HG03460 (cell line): ENCODE measurements at regions not wholly inside any gene's neighbourhood (a gene's known extent, or its start where the extent isn't known, plus 50 kb on each side); places are given as distances from the start of the nearest gene placed in this dataset.
"Not testable (repeated sequence)": the region's sequence is repeated elsewhere in the genome, so short reads cannot be mapped to it uniquely, and the experiment has no call there.

Experiments used
- ATAC-seq: cut with Tn5 transposase; IDR thresholded peaks from one replicate; pipeline ENCODE4 v1.9.1; 2021; ENCODE audit not compliant: unreplicated experiment

DNA sequence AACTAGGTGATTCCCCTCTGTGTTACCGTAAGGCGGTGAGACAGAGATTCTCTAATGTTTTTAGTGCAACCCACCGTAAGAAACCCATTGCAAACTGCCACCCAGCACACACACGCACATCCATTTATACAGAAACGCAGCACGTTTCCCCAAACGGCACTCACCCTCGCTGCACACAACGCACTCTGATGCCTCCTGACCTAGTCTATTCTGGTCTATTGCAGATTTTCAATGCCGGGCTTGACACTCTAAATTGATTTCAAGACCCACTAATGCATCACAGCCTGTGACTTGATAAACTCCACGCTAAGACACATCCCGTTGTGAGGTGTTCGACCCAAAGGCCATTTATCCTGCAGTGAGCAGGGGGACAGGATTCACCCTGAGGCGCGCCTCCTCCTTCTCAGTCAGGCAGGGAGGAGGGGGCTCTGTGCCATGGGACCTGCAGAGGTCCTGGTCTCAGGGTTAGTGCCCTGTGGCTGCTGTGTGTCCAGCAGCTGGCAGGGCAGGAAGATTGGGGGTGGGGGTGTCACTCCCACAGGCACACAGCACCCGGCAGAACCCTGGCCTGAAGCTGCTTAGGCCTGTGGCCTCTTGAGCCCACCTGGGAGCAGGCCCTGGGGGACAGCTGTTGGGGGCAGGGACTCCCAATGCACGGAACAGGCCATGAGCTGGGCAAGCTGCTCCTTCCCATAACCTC is 335.6 kb downstream of the PREX1 start:
- ATAC-seq = no peak

DNA sequence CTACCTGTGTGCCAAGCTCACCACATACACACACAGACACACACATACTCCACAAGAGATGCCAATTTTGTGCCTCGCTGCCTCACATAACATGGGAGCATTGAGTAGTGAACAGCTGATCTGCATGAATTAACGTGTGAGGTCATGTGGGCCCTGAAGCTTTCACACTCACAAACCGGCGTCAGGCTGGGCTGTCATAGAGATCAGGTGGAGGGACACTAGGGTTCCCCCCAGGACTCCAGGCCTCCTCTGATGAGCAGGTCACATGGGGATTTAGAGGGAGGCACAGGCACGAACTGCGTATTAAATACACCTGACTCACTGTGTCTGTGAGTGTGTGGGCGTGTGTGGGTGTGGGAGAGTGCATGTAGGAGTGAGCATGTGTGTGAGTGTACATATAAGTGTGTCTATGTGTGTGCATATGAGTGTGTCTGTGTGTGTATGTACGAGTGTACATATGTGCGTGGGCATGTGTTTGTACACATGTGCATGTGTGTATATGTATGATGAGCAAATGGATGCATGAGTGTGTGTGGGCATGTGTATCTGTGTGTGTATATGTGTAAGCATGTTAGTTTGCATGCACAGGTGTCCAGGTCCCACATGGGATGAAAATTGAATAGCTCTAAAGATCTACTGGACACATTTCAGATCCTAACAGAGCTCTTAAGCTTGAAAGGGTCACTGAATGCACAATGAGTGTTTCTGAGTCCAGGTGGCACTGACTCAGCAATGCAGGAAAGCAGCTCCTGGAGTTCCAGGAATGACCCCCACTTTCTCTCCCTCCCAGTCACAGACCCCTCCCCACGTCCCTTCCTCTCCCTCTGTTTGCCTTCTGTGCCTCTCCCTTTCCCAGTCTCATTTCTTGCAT is 336.6 kb downstream of the PREX1 start:
- ATAC-seq = no peak

DNA sequence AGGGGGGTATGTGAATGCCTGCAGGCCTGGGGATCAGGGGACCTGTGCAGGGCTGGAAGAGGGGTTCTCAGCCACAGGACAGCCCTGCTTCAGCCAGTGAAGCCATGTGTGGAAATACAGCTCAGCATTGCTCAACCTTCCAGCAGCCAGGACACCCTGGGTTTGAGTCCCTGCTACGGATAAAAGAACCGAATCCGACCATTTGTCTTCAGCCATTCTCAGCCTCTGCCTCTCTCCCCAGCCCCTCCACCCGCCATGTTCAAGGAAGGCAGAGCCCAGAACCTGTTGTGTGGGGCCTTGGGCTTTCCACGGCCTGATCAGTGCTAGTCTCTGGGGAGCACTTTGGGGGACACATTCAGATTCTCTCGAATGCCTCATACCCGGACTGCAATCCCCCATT is 337.5 kb downstream of the PREX1 start:
- ATAC-seq = not testable (repeated sequence)

DNA sequence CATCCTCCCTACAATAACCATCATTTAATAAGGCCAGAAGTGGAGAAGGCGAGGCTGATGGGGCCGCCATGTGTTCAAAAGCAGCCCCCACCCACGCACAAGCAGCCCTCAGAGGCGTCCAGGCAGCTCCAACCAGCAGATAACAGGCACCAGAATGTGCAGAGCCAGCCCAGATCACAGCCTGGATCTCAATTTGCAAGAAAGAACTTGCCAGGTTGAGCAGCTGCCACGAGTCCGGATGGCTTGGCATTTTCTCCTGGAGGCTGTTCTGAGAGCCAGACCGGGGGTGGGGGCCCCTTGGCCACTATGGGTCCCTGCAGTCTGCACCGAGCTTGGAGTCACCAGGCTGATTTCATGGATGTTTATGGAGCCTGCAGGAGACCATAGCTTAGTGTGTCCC is 338.1 kb downstream of the PREX1 start:
- no peak for ATAC-seq

DNA sequence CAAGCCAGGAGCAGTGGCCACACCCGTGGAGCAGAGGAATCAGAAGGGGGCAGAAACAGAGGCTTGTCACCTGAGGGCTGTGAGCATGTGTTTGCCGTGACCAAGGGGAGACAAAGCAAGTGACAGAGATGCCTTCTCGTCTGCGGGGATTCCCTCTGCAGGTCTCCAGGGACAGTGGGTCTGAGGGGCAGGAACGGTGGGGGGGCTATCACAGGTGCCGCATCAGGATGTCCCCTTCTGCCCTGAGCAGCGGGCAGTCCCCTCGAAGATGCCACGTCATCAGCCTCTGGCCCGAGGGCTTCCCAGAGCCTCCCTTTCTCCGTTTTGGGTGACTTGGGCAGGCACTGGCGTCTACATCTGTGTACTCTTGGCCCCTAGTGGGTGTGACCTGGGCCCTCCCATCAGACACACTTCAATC is 338.7 kb downstream of the PREX1 start:
- peak; percentile 25 for ATAC-seq

DNA sequence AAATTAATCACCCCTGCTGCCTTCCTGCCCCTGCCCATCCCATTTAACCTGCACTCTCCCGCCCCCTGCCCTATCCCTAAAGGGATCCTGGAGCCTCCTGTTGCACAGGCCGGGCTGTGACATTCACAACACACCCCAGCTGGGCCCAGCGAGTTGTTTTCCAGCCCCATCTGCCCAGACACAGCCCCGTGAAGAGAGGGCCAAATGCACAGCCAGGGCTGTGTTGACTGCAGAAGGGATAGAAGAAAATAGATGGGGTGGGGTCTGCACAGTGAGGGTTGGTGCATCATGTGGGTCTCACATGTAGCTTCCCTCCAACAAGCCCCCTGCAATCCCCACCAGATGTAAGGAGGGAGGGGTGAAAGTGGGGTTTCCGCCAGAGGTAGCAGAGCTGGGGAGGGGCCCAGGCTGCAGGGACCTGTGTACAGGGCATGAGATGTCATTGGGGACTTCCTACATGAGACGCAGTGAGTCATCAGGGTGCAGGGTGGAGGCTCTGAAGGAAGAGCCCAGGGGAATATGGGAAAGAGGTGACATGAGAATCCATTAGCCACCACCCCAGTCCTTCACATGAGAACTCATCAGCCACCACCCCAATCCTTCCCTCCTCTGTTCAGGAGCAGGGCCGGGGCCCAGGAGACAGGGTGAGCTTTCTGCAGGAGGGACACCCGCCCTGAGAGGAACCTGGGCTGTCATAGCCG is 339.3 kb downstream of the PREX1 start:
- peak; percentile 46 for ATAC-seq

DNA sequence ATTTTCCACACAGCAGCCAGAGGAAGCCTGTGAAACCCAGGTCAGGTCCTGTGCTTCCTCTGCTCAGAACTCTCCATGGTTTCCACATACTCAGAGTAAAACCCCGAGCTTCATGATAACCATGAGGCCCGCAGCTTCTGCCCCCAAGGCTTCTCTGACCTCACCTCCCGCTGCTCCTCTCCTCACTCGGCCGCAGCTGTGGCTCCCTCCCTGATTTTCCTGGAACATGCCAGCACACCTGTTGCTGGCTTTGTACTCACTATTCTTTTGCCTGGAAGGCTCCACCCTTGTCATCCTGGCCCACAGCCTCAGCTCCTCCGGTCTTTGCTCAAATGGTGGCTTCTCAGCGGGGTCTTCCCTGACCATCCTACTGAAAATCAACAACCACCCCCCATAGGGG is 341.7 kb downstream of the PREX1 start:
- no peak for ATAC-seq

DNA sequence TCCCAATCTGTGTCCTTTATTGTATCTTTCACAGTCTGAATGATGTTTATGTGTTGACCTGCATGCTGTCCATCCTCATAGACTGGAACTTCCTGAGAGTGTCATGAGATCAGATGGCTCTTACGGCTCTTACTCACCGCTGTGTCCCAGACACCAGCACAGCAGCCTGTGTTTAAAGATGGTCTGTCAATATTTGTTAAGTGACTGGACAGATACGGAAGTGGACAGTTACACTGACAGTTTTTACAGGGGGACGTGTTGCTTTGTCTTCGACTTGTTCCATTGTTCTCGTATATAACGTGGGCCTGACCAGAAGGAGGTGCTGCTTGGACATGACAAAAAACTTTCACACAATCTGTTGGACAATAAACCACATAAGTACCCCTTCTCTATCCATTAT is 342.6 kb downstream of the PREX1 start:
- ATAC-seq = not testable (repeated sequence)

DNA sequence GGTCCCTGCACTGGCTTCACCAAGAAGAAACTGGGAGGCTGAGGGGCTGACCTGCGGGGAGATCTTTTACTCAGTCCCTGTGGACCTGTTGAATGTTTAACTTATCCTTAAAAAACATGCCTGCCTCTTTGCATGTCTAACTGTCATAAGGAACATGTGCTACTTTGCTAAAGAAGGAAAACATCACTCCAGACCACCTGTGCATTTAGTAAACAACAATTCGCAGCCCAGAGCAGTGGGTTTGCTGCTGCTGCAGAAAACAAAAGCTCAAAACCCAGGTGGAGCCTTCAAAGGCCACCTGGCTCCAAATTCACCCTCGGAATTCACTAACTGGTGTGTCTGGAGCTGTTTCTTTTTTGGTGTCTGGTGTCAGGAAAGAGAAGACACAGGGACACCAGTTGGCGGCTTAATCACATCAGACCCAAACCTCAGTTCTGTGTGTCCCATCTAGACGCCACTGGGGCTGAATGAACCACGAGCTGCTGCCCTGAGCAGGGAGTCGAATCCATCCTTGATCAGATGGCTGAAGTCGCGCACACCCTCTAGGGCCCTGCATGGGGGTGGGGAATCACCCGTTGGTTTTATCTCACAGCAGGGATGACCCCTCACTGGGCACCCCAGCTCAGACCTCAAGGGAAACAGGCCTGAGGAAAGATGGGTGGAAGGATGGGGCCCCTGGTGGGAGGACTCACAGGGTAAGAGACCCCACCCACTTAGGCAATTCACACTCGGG is 344.3 kb downstream of the PREX1 start:
- no peak for ATAC-seq

DNA sequence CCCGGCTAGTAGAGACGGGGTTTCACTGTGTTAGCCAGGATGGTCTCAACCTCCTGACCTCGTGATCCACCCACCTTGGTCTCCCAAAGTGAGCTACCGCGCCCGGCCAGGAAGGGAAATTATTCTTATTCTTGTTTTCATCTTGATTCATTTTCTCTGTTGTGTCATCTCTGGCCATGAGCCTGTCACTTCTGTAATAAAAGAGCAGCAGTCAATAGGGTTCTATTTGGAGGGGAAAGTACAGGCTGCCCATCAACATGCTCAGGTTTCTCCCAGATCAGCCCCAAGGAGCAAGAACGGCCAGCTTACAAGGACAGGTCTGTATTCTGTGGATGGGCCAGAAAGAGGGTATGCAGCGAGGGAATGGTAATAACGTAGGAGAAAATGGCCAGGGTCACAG is 345.0 kb downstream of the PREX1 start:
- ATAC-seq = no peak

DNA sequence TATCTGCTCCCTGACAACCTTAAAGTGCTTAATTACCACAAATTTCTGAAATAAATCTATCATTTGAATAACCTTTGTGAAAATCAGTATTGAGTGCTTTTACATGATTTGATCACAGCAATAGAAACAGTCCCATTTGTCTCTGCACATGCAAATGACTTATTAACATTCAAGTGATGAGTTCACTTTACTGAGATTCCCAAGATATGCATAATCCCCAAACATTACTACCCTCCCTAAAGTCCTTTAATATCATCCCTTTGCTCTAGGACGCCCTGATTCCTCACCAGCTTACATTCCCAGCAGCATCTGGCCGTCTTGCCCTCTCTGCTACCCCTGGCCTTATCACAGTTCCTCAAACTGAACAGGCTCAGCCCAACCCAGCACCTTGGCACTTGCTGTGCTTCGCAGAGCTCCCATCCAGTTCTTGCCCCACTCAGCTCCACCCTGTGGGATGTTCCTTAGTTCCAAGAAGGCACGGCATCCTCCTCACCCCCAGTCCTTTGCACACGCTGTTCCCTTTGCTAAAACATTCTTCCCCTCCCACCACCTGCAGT is 347.5 kb downstream of the PREX1 start:
- ATAC-seq = no peak

DNA sequence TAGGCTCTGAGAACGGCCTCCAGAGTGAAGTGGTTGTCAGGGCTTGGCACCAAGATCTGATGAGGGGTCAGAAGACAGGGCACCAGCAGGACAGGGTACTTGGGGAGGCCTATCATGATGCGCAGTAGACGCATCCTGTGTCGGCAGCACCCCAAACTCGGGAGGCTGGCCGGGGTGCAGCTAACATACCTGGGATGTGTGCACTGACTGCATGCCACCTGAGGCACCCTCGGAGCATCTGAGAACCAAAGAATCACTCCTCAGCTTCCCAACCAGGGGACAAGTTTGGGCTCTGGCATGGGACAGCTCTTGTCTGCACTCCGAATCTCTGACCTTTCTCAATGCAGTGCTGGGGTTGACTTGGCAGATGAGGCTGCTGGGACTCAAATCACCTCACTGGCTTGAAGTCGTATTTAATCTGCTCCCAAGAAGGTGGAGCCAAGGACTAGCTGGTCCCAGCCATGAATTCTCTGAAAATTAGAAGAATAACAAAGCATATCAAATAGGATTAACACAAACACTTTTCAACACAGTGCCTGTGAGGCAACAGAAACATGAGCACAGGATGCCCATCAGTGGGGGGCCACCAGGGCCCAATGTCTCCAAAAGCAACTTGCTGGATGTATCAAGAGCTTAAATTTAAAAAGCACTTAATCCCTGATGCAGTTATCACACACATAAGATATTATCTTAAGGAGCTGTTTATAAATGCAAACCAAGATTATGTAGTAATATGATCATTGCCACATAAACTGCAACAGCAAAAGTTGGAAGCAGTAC is 348.8 kb downstream of the PREX1 start:
- no peak for ATAC-seq

DNA sequence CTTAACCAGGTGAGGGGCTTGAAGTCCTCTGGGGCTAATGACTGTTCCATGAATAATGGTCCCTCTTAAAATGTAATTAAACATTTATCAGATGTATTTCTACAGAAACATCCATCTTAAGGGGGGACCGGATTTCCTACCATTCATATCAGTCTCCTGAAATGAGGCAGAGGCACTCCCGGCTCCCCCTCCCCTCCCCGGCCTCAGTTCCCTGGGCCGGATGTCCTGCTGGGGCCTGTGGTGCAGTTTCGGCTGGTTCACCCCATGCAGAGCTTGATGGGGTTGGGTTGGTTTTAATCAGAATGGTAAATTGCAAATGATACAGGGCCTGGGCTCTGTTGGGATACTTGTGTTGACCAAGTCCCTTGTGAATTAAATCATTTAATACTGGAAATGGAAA is 349.4 kb downstream of the PREX1 start:
- ATAC-seq = no peak

DNA sequence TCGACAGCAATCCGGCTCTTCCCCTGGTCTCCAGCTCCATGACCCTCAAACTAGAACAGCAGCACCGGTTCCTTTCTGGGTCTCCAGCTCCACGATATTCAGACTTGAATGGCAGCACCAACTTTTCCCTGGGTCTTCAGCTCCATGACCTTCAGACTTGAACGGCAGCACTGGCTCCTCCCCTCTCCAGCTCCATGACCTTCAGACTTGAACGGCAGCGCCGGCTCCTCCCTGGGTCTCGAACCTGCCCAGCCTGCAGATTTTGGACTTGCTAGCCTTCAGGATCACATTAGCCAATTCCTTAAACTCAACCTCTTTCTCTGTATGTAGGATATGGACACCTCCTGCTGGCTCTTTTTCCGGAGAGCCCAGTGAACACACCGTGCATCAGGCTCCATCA is 350.9 kb downstream of the PREX1 start:
- no peak for ATAC-seq

DNA sequence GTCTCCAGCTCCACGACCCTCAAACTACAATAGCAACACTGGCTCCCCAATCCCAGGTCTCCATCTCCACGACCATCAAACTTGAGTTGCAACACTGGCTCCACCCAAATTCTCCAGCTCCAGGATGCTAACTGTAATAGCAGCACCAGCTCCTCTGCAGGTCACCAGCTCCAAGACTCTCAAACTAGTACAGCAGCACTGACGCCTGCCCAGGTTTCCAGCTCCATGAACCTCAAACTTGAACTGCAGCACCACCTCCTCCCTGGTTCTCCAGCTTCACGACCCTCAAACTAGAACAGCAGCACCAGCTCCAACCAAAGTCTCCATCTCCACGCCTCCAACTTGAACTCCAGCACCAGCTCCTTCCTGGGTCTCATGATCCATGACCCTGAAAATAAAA is 353.8 kb downstream of the PREX1 start:
- ATAC-seq = no peak

DNA sequence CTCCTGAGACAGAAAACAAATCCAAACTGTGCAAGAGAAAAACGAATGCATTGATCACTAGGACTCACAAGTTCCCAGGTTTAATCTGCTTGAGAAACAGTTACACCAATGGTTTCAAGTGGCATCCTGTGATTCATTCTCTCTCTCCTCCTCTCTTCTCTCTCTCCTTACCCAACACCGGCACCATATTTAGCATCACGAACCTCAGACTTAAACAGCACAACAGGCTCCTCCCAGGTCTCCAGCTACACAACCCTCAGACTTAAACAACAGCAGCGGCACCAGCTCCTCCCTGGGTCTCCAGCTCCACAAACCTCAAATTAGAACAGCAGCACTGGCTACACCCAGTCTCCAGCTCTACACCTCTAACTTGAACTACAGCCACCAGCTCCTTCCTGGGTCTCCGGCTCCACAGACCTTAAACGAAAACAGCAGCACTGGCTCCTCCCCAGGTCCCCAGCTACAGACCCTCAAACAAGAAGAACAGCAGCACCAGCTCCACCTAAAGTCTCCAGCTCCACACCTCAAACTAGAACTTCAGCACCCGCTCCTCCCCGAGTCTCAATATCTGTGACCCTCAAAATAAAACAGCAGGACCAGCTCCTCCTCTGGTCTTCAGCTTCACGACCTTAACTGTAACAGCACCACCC is 355.9 kb downstream of the PREX1 start:
- ATAC-seq = no peak

DNA sequence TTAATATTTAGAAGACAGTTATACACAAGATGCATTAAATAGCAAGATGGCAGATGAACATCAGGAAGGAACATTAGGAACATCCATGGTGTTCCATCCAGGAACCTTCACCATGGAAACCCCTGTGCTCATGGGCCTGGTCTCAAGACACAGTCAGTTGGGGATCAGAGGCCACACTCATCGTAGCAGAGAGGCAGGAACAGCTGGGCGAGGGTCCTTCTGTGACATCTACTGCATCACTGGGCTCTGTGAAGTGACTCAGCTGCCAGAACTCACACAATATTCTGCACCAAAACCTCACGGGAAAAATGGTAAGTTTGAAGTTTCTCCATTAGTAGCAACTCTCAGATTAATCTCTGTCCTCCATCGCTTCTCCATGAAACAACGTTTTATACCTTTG is 356.6 kb downstream of the PREX1 start:
- no peak for ATAC-seq

DNA sequence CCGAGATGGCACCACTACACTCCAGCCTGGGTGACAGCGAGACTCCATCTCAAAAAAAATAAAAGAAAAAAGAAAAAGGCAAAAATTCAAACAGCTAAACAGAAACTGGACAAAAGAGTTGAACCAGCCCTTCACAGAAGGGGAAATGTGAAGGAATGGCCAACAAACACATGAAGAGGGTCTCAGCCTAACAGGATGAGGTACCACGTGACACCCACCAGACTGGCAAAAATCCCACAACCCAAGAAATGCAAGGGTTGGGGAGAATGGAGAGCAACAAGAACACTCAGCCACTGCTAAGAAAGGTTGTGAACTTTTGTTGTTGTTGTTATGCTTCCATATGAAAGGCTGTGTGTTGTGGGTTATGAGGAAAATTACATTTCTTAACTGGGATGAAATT is 357.7 kb downstream of the PREX1 start:
- ATAC-seq = no peak

DNA sequence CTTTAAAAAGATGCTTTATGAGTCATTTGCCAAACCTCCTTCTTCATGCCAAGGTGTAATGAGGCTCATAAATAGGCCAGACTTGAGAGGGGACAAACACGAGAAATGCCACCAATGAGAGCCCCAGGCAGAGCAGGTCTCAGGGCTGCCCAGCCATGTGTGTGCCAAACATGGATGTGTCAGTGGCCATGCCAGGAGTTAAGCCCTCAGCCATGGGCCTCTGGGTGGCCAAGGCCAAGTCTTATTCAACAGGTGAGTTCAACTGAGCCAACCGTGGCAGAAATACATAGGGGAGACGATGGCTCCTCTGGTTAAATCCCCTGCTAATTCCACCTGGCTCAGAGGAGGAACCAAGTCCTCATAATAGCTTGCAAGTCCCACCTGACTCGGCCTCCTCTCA is 358.8 kb downstream of the PREX1 start:
- no peak for ATAC-seq

DNA sequence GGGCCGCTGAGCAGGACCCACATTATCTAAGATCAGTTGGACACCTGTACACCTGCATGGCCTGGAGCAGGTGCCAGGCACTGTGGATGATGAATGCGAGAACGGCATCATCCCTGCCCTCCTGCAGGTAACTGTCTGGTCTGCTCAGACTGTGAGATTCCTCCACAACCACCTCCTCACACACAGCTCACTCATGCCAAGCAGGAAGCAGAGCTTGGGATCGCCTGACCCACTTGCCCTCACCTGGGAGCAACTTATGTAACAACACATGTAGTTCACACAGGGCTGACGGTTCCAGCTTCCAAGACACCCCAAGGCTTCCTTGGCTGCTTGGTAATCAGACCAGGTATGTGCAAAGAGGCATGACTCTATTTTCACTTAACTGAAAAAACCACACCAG is 359.2 kb downstream of the PREX1 start:
- no peak for ATAC-seq
